K562 (cell line): ENCODE measurements at regions not wholly inside any gene's neighbourhood (a gene's known extent, or its start where the extent isn't known, plus 50 kb on each side); places are given as distances from the start of the nearest gene placed in this dataset.
A peak's percentile ranks its signal among the peaks of the same experiment; 100 is the strongest.

Experiments
- ATAC-seq: fragments of 200-7000 bp; cut with Tn5 transposase; 3 replicates; pipeline ENCODE4 v1.9.1; 2020; ENCODE audit warnings: moderate library complexity
- BruUV-seq: library from RNA; stranded (reverse); fragments of 400-500 nt; replicated peaks from 2 replicates; lab custom pipeline; 2021; lab: Mats Ljungman, UMichigan
- CTCF ChIA-PET: fragments of 300-600 bp; formaldehyde crosslinking; extraction: SDS; loops from one replicate; lab custom pipeline; 2021; ENCODE audit warnings: low intra/inter-chr PET ratio; lab: Yijun Ruan, JAX
- POLR2A ChIA-PET: fragments of 300-600, 350-650 bp; sonication (Branson Sonifier 250); formaldehyde crosslinking; extraction: SDS; loops from one replicate; lab custom pipeline; 2021; ENCODE audit warnings: antibody characterized with exemption, inconsistent platforms; lab: Yijun Ruan, JAX
- DNase-seq, 4 experiments: peaks; one replicate each; pipeline versions ENCODE4 v3.0.0 to v3.0.0-alpha.2; 2011 to 2018; ENCODE audit warnings: low spot score in 3 of 4, mixed read lengths in 3 of 4; ENCODE audit errors: extremely low read depth in 1 of 4
- FAIRE-seq: peaks from 2 replicates; lab custom pipeline; 2011; peaks lifted over from hg19 to GRCh38; lab: Jason Lieb, UNC
- H2AFZ ChIP-seq: 2 replicates; pipeline ENCODE4 v1.6.0; 2011; ENCODE audit warnings: low read depth, low read length, control low read depth, inconsistent platforms
- H3K27ac ChIP-seq: fragments of 200-600 bp; 3 replicates; pipeline ENCODE4 v1.8.0; 2011; ENCODE audit warnings: low read depth, mild to moderate bottlenecking, control low read depth, inconsistent platforms, low read length, moderate library complexity, mixed read lengths; ENCODE audit errors: extremely low read depth
- H3K27me3 ChIP-seq, 2 experiments: fragments of 300-600 bp in 1 of 2; 2 replicates in 1 of 2; 3 replicates in 1 of 2; pipeline versions ENCODE4 v1.6.0 to v1.8.0; 2011; ENCODE audit warnings: inconsistent platforms in 2 of 2, low read length in 2 of 2, mild to moderate bottlenecking in 1 of 2, mixed read lengths in 1 of 2, moderate library complexity in 1 of 2; ENCODE audit not compliant: control insufficient read depth in 2 of 2, insufficient read depth in 2 of 2
- H3K36me3 ChIP-seq: fragments of 300-600 bp; 3 replicates; pipeline ENCODE4 v1.8.0; 2011; ENCODE audit warnings: mild to moderate bottlenecking, low read length, inconsistent platforms; ENCODE audit not compliant: control insufficient read depth, insufficient read depth
- H3K4me1 ChIP-seq, 2 experiments: fragments of 200-600 bp in 1 of 2; replicated peaks in 1 of 2; 2 replicates in 1 of 2; 3 replicates in 1 of 2; pipeline versions ENCODE4 v1.5.1 to v1.8.0; 2011; ENCODE audit warnings: inconsistent platforms in 2 of 2, low read length in 2 of 2, mild to moderate bottlenecking in 1 of 2, mixed read lengths in 1 of 2, moderate library complexity in 1 of 2; ENCODE audit not compliant: control insufficient read depth in 2 of 2, insufficient read depth in 2 of 2
- H3K4me2 ChIP-seq: 2 replicates; pipeline ENCODE4 v1.6.1; 2011; ENCODE audit warnings: low read length, control low read depth, inconsistent platforms, mixed read lengths; ENCODE audit not compliant: insufficient read depth
- H3K4me3 ChIP-seq: fragments of 200-600 bp; sonication (generic), shearing (Covaris generic); 2 replicates; pipeline ENCODE4 v1.5.1; 2016; ENCODE audit warnings: control low read depth, inconsistent platforms
- H3K79me2 ChIP-seq: fragments of 200-600 bp; 3 replicates; pipeline ENCODE4 v1.8.0; 2011; ENCODE audit warnings: low read length, inconsistent platforms; ENCODE audit not compliant: control insufficient read depth, insufficient read depth
- H3K9ac ChIP-seq, 2 experiments: 2 replicates each; pipeline versions ENCODE4 v1.6.0 to v1.6.1; 2011; ENCODE audit warnings: low read depth in 2 of 2, low read length in 2 of 2, control low read depth in 1 of 2, inconsistent platforms in 1 of 2, mild to moderate bottlenecking in 1 of 2, mixed read lengths in 1 of 2; ENCODE audit not compliant: insufficient read depth in 1 of 2
- H3K9me1 ChIP-seq: one replicate; pipeline ENCODE4 v1.6.0; 2011; ENCODE audit warnings: inconsistent platforms, mild to moderate bottlenecking, low read length, moderate library complexity; ENCODE audit not compliant: control insufficient read depth, insufficient read depth
- H3K9me3 ChIP-seq: replicated peaks from 2 replicates; pipeline ENCODE4 v1.5.1; 2011; ENCODE audit warnings: low read depth, low read length, inconsistent platforms; ENCODE audit not compliant: control insufficient read depth, insufficient read depth
- H4K20me1 ChIP-seq: replicated peaks from 2 replicates; pipeline ENCODE4 v1.6.1; 2011; ENCODE audit warnings: low read length, inconsistent platforms, mixed read lengths; ENCODE audit not compliant: control insufficient read depth, insufficient read depth
- CEBPG ChIP-seq, 3 experiments: fragments of 200-800 bp in 1 of 3; sonication (Bioruptor generic) in 1 of 3; sonication (generic) in 1 of 3; formaldehyde crosslinking in 1 of 3; IDR thresholded peaks in 2 of 3; conservative IDR thresholded peaks in 1 of 3; 2 replicates each; pipeline versions ENCODE4 v1.6.1 to v1.8.0; 2016 to 2022; ENCODE audit warnings: missing compliant biosample characterization in 2 of 3, missing genetic modification characterization in 2 of 3, mild to moderate bottlenecking in 1 of 3, missing genetic modification reagents in 1 of 3
- CHCHD3 ChIP-seq: fragments of 250-450 bp; sonication (Bioruptor Pico); IDR thresholded peaks from 2 replicates; pipeline ENCODE4 v2.1.2; 2022; ENCODE audit warnings: mild to moderate bottlenecking
- RBM25 ChIP-seq: fragments of 200-400 bp; formaldehyde crosslinking; IDR thresholded peaks from 2 replicates; pipeline ENCODE4 v1.6.1; 2018; ENCODE audit warnings: low read length, low read depth, moderate library complexity; ENCODE audit not compliant: severe bottlenecking
- RFX5 ChIP-seq: IDR thresholded peaks from 2 replicates; pipeline ENCODE4 v1.6.1; 2011; ENCODE audit warnings: low read depth, mild to moderate bottlenecking, improper control_type of control experiment, low read length
- TOE1 ChIP-seq, 2 experiments: fragments of 450-650 bp in 1 of 2; sonication (generic) in 1 of 2; formaldehyde crosslinking in 1 of 2; IDR thresholded peaks; 2 replicates each; pipeline versions ENCODE4 v1.7.1 to v1.8.0; 2016 to 2022; ENCODE audit warnings: borderline replicate concordance in 2 of 2, mild to moderate bottlenecking in 2 of 2, antibody characterized with exemption in 1 of 2, inconsistent platforms in 1 of 2, low read depth in 1 of 2, missing genetic modification reagents in 1 of 2, moderate library complexity in 1 of 2
- ZFP36 ChIP-seq: fragments of 150-350 bp; IDR thresholded peaks from 2 replicates; pipeline ENCODE4 v1.6.1; 2018; ENCODE audit warnings: low read length, low read depth; ENCODE audit not compliant: partially characterized antibody
- ZFPM2 ChIP-seq: fragments of 250-450 bp; sonication (Bioruptor Pico); IDR thresholded peaks from 2 replicates; pipeline ENCODE4 v1.5.1; 2022; ENCODE audit warnings: mild to moderate bottlenecking
- ZKSCAN1 ChIP-seq: fragments of 150-350 bp; IDR thresholded peaks from 2 replicates; pipeline ENCODE4 v1.6.1; 2016; ENCODE audit warnings: low read depth, low read length
- ZNF76 ChIP-seq: fragments of 250-450 bp; sonication (Bioruptor Pico); IDR thresholded peaks from 2 replicates; pipeline ENCODE4 v1.4.0; 2020; ENCODE audit warnings: mild to moderate bottlenecking, moderate library complexity, borderline replicate concordance
- ZNF785 ChIP-seq: fragments of 250-450 bp; sonication (Bioruptor Pico); IDR thresholded peaks from 2 replicates; pipeline ENCODE4 v1.4.0; 2020; ENCODE audit warnings: mild to moderate bottlenecking
- WGBS: fragments of 100-300 bp; shearing (Covaris generic); methylation state at CpG from one replicate; pipeline ENCODE4 v1.1.6; 2016; ENCODE audit warnings: low coverage, mixed read lengths; ENCODE audit not compliant: insufficient coverage; ENCODE audit errors: missing lambda C conversion rate; 5-methylcytosine and 5-hydroxymethylcytosine counted together
- in situ Hi-C: fragments of 300-500 bp; cut with MboI; formaldehyde crosslinking; loops from 4 replicates; pipeline ENCODE4 v1.15.0; 2018; ENCODE audit warnings: inconsistent platforms, mixed read lengths
- intact Hi-C: fragments of 100-400 bp; cut with micrococcal nuclease; formaldehyde crosslinking; loops from 2 replicates; pipeline ENCODE4 v1.14.2; 2022
- TF ChIP-seq, protein P1 (sequence below): fragments of 250-450 bp; sonication (Bioruptor Pico); IDR thresholded peaks from 2 replicates; pipeline ENCODE4 v1.8.0; 2021; ENCODE audit warnings: moderate library complexity, mild to moderate bottlenecking, inconsistent platforms

DNA sequence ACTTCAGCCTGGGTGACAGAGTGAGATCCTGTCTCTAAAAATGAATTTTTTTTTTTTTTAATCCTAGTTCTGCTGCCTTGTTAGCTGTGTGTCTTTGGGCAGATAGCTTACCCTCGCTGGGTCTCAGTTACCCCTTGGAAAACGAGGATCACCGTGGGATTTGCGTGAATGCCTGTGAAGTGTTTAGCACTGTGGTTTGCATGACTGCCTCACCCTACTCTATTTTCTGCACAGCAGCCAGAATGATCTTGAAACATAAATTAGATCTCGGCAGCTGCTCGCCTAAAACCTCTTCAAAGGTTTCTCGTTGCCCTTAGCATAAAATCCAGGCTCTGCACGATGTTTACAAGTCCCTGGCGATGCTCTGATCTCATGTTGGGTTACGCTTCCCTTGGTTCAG is 71.2 kb upstream of the GRIN2A start:
- CTCF ChIA-PET: no interaction called here
- intact Hi-C loops: loop anchor here (10.0 kb wide), 1 partner anchor 481 kb away; no protein-coding TSS in a partner anchor
- WGBS: 13% methylated on average over 10 of the region's 10 CpGs

More for the DNA sequence above, 71.2 kb upstream of the GRIN2A start:
- TF ChIP-seq CEBPG (CRISPR knock-in tag; IDR thresholded peaks at IDR 0.05) (no peak), CEBPG (tag; conservative IDR thresholded peaks at IDR 0.05 in 1 of 2, IDR thresholded peaks at IDR 0.05 in 1 of 2) (no peak), RBM25 (peak; percentile 50), ZKSCAN1 (no peak), ZNF76 (no peak), TOE1 (IDR thresholded peaks at IDR 0.05; ENCODE audit: borderline replicate concordance) (no peak), TOE1 (CRISPR knock-in tag; IDR thresholded peaks at IDR 0.05; ENCODE audit: borderline replicate concordance, low read depth) (no peak), RFX5 (no peak), ZNF785 (CRISPR knock-in tag) (no peak), ZFPM2 (CRISPR knock-in tag) (no peak), CHCHD3 (no peak), ZFP36 (peak; percentile 25)
- TF ChIP-seq, protein P1, sequence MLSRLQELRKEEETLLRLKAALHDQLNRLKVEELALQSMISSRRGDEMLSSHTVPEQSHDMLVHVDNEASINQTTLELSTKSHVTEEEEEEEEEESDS: no peak
- no peak for ATAC-seq
- H2AFZ ChIP-seq: no peak overlapping the region
- no peaks in the 10 kb centered on the region for H3K9me3 ChIP-seq
- peaks cover 20 to 32% of the 10 kb centered on the region in 2 experiments for H3K27me3 ChIP-seq
- BruUV-seq: no TSS peak
- H3K4me3 ChIP-seq: no peak overlapping the region
- H3K4me2 ChIP-seq: no peak overlapping the region
- POLR2A ChIA-PET: interaction anchor here (0.8 kb wide), 1 partner anchor 1115 kb away, joined by 5 read pairs; no protein-coding TSS in a partner anchor
- no peaks in the 10 kb centered on the region for H3K79me2 ChIP-seq
- H3K4me1 ChIP-seq: peaks cover 0 to 6% of the 10 kb centered on the region in 2 experiments; a peak in 2 of 5 replicates
- no peak overlapping the region for H3K27ac ChIP-seq
- no peak overlapping the region for H3K9ac ChIP-seq
- DNase-seq: no peak
- in situ Hi-C loops: loop anchor here (5.0 to 10.0 kb wide), 2 partner anchors 489 to 681 kb away; partner anchors contain the start of gene NUBP1
- FAIRE-seq: no peak
- no peaks in the 10 kb centered on the region for H3K36me3 ChIP-seq
- no peaks in the 10 kb centered on the region for H4K20me1 ChIP-seq
- H3K9me1 ChIP-seq: no peaks in the 10 kb centered on the region
